ENCODE measurements at regions not wholly inside any gene's neighbourhood (a gene's known extent, or its start where the extent isn't known, plus 50 kb on each side); places are given as distances from the start of the nearest gene placed in this dataset.
A peak's percentile ranks its signal among the peaks of the same experiment; 100 is the strongest.

DNA sequence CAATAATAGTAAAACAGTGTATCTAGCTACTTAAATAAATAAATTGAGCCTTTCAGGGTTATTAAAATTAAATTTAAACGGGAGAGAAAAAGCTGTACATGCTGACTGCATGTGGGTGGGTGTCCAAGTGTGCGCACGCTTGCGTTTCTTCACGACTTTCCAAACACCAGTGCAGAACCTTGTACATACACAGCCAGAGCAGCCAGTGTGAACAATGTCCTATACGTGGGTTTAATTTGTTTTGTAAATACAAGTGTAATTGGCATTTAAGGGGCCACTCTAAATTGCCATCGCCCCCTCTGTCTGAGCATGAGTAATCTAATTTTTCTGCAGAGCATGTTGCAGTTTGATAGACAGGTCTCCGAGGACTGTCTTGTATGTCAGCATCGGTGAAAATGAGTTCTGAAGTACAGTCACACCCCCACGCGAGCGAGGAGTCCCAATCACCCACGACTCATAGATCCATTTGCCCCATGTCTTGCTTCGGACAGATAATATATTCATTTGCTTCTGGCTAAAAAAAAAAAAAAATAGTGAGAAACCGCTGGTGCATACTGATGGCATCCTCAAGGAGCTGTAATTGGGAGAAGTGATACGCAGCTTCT, 121.8 kb upstream of the ARRDC4 start:
- DNase-seq (ENCODE audit: low spot score), result no peak
- no peak overlapping the region for H3K4me3 ChIP-seq (ENCODE audit: severe bottlenecking)
- no peak overlapping the region for H3K27ac ChIP-seq (ENCODE audit: poor library complexity, severe bottlenecking)
- no peaks in the 10 kb centered on the region for H3K4me1 ChIP-seq (ENCODE audit: insufficient read depth, poor library complexity, severe bottlenecking)
- H3K9me3 ChIP-seq (ENCODE audit: severe bottlenecking), result no peaks in the 10 kb centered on the region
- no peak for ATAC-seq (ENCODE audit: low read depth)
- H3K27me3 ChIP-seq (ENCODE audit: insufficient read depth, poor library complexity, severe bottlenecking), result no peaks in the 10 kb centered on the region
- H3K36me3 ChIP-seq (ENCODE audit: low read depth), result no peaks in the 10 kb centered on the region
- TF ChIP-seq, protein P1, sequence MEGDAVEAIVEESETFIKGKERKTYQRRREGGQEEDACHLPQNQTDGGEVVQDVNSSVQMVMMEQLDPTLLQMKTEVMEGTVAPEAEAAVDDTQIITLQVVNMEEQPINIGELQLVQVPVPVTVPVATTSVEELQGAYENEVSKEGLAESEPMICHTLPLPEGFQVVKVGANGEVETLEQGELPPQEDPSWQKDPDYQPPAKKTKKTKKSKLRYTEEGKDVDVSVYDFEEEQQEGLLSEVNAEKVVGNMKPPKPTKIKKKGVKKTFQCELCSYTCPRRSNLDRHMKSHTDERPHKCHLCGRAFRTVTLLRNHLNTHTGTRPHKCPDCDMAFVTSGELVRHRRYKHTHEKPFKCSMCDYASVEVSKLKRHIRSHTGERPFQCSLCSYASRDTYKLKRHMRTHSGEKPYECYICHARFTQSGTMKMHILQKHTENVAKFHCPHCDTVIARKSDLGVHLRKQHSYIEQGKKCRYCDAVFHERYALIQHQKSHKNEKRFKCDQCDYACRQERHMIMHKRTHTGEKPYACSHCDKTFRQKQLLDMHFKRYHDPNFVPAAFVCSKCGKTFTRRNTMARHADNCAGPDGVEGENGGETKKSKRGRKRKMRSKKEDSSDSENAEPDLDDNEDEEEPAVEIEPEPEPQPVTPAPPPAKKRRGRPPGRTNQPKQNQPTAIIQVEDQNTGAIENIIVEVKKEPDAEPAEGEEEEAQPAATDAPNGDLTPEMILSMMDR (IDR thresholded peaks at IDR 0.05; ENCODE audit: poor library complexity, severe bottlenecking), result no peak

DNA sequence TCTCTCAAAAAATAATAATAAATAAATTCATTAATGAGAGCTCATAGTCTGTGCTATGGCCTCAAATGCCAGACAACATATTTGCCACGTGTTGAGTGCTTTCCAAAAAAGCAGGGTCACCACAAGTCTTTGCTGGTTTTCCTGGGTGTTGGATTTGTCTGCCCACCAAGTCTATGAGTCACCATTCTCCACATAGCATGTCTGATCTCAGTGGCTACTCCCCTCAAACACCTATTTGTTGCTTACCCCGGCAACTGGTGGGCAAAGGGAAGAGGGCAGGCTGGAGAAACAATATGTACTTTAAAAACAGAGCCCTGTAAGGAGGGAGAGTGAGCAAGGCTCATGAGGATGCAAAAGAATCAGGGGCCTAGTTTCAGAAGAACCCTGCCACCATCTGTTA, 120.0 kb upstream of the ARRDC4 start:
- no peaks in the 10 kb centered on the region for H3K36me3 ChIP-seq (ENCODE audit: low read depth)
- H3K27me3 ChIP-seq (ENCODE audit: insufficient read depth, poor library complexity, severe bottlenecking), result no peaks in the 10 kb centered on the region
- DNase-seq (ENCODE audit: low spot score) (no peak), ATAC-seq (ENCODE audit: low read depth) (peak; percentile 27; the same call in 1 of the 3 replicates)
- no peaks in the 10 kb centered on the region for H3K9me3 ChIP-seq (ENCODE audit: severe bottlenecking)
- TF ChIP-seq, protein P1 (IDR thresholded peaks at IDR 0.05; ENCODE audit: poor library complexity, severe bottlenecking), result no peak
- H3K27ac ChIP-seq (ENCODE audit: poor library complexity, severe bottlenecking), result no peak overlapping the region
- no peaks in the 10 kb centered on the region for H3K4me1 ChIP-seq (ENCODE audit: insufficient read depth, poor library complexity, severe bottlenecking)
- H3K4me3 ChIP-seq (ENCODE audit: severe bottlenecking), result no peak overlapping the region

DNA sequence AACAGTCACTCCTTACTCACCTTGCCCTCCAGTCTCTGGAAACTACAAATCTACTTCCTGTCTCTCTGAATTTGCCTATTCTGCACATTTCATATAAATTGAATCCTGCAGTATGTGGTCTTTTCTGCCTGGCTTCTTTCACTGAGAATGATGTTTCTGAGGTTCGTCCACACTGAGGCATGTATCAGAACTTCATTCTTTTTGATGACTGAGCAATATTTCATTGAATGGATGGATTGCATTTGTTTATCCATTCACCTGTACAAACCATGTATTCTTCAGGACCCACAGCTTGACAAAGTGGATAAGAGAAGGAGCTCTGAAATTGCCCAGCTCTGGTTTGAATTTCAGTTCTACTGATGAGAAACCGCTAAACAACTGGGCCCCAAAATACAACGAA, 118.9 kb upstream of the ARRDC4 start:
- Histone ChIP-seq H3K27ac (ENCODE audit: poor library complexity, severe bottlenecking) (no peak overlapping the region), H3K4me3 (ENCODE audit: severe bottlenecking) (no peak overlapping the region), H3K27me3 (ENCODE audit: insufficient read depth, poor library complexity, severe bottlenecking) (no peaks in the 10 kb centered on the region), H3K36me3 (ENCODE audit: low read depth) (no peaks in the 10 kb centered on the region), H3K4me1 (ENCODE audit: insufficient read depth, poor library complexity, severe bottlenecking) (no peaks in the 10 kb centered on the region), H3K9me3 (ENCODE audit: severe bottlenecking) (no peaks in the 10 kb centered on the region)
- DNase-seq (ENCODE audit: low spot score) (no peak), ATAC-seq (ENCODE audit: low read depth) (no peak)
- TF ChIP-seq, protein P1 (IDR thresholded peaks at IDR 0.05; ENCODE audit: poor library complexity, severe bottlenecking), result no peak

DNA sequence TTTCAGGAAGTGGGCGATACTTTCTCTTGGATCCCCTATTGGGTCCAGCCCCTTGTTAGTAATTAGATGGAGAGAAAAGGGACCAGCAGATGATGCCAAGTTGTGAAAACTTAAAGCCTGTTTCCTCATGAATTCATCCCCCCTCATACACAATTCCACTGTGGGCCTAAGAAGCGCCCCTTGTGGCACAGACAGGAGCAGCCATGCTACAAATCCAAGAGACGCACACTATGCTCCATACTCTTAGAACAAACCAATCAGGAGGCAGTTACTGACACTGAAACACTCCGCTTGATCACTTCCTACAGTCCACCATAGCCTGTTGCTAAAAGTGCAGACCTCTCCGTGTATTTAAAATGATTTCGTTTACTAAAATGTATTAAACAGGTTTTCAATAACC, 111.3 kb upstream of the ARRDC4 start:
- ATAC-seq (ENCODE audit: low read depth), result no peak
- Histone ChIP-seq H3K27me3 (ENCODE audit: insufficient read depth, poor library complexity, severe bottlenecking) (no peaks in the 10 kb centered on the region), H3K27ac (ENCODE audit: poor library complexity, severe bottlenecking) (no peak overlapping the region), H3K4me1 (ENCODE audit: insufficient read depth, poor library complexity, severe bottlenecking) (no peaks in the 10 kb centered on the region), H3K4me3 (ENCODE audit: severe bottlenecking) (no peak overlapping the region), H3K36me3 (ENCODE audit: low read depth) (no peaks in the 10 kb centered on the region), H3K9me3 (ENCODE audit: severe bottlenecking) (no peaks in the 10 kb centered on the region)
- DNase-seq (ENCODE audit: low spot score), result no peak
- TF ChIP-seq, protein P1 (IDR thresholded peaks at IDR 0.05; ENCODE audit: poor library complexity, severe bottlenecking), result peak; percentile 14

DNA sequence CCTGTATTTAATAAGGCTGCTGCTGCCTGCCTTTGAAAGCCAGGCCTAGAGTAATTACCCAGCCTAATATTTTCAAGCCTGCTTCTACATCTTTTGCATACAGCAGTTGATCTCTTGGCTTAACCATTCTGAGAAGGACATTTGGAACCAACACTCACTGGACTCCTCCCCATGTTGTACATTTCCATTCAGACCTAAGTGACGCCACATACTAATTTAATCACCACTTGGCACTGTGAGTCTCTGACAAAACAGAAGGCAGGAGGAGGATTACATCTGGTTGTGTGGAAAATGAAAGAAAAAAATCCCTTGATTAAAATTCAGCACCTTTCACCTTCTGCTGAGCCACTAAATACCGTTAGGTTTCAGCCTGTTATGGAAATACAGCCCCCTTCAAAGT, 102.2 kb upstream of the ARRDC4 start:
- ATAC-seq (ENCODE audit: low read depth) (no peak), DNase-seq (ENCODE audit: low spot score) (no peak)
- Histone ChIP-seq H3K27ac (ENCODE audit: poor library complexity, severe bottlenecking) (no peak overlapping the region), H3K4me3 (ENCODE audit: severe bottlenecking) (no peak overlapping the region), H3K27me3 (ENCODE audit: insufficient read depth, poor library complexity, severe bottlenecking) (no peaks in the 10 kb centered on the region), H3K4me1 (ENCODE audit: insufficient read depth, poor library complexity, severe bottlenecking) (no peaks in the 10 kb centered on the region), H3K9me3 (ENCODE audit: severe bottlenecking) (no peaks in the 10 kb centered on the region), H3K36me3 (ENCODE audit: low read depth) (no peaks in the 10 kb centered on the region)
- TF ChIP-seq, protein P1 (IDR thresholded peaks at IDR 0.05; ENCODE audit: poor library complexity, severe bottlenecking), result no peak
